ENCODE measurements at regions not wholly inside any gene's neighbourhood (a gene's known extent, or its start where the extent isn't known, plus 50 kb on each side); places are given as distances from the start of the nearest gene placed in this dataset.
"Not testable (repeated sequence)": the region's sequence is repeated elsewhere in the genome, so short reads cannot be mapped to it uniquely, and the experiment has no call there.

- TF ChIP-seq POLR2A, CTCF, POLR2AphosphoS5 (IDR thresholded peaks at IDR 0.05): not testable (repeated sequence)
These were observed 120.5 kb downstream of the SEPTIN7 start for GRCh38 chr7:35921338-35921737.
